Fibroblast of skin of right quadriceps (primary cell): ENCODE measurements at regions not wholly inside any gene's neighbourhood (a gene's known extent, or its start where the extent isn't known, plus 50 kb on each side); places are given as distances from the start of the nearest gene placed in this dataset.
"Not testable (repeated sequence)": the region's sequence is repeated elsewhere in the genome, so short reads cannot be mapped to it uniquely, and the experiment has no call there.

Experiments
- DNase-seq: peaks from one replicate; pipeline ENCODE4 v3.0.0-alpha.2; 2013

DNA sequence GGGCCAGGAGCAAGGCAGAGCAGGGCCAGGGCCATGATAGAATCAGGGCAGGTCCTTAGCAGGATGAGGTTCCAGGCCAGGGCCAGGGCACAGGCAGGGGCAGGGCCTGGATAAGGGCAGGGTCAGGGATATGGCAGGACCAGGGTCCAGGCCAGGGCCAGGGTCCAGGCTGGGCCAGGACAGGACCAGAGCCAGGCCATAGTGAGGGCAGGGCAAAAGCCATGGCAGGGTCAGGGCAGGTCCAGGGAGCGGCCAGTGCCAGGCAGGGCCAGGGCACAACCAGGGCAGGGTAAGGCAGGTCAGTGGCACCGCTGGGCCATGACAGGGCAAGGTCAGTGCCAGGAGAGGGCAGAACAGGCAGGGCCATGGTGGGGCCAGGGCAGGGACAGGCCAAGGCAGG is 152.2 kb downstream of the LIPI start:
- DNase-seq, result no peak

DNA sequence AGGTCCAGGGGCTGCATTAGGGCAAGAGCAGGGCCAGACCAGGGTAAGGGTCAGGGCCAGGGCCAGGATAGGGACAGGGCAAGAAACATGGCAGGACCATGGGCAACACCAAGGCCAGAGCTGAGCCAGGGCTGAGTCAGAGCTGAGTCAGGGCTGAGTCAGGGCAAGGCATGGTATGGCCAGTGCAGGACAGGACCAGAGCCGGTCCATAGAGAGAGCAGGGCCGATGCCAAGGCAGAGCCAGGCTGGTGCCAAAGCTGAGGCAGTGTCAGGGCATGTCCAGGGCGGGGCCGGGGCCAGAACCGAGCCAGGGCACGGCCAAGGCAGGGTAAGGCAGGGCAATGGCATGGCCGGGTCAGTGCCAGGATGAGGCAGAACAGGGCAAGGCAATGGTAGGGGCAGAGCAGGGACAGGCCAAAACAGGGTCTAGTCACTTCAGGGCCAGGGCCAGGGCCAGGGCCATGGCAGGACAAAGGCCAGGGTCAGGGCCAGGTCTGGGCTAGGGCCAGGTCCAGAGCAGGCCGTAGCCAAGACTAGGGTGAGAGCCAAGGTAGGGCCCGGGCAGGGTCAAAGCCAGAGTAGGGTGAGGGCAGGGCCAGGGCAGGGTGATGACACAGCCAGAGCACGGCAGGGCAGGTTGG is 152.8 kb downstream of the LIPI start:
- not testable (repeated sequence) for DNase-seq

DNA sequence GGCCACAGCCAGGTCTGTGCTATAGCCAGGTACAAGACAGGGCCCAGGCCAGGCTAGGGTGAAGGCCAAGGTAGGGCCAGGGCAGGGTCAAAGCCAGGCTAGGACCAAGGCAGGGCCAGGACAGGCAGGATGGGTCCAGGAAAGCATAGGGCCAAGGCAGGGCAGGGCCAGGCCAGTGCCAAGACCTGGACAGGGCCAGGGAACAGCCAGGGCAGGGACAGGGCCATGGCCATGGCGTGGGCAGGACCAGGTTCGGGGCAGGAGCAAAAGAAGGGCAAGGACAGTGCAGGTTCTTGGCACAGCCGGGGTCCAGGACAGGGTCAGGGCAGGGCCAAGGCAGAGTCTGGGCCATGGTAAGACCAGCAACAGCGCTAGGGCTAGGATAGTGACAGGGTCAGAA is 153.4 kb downstream of the LIPI start:
- no peak for DNase-seq

DNA sequence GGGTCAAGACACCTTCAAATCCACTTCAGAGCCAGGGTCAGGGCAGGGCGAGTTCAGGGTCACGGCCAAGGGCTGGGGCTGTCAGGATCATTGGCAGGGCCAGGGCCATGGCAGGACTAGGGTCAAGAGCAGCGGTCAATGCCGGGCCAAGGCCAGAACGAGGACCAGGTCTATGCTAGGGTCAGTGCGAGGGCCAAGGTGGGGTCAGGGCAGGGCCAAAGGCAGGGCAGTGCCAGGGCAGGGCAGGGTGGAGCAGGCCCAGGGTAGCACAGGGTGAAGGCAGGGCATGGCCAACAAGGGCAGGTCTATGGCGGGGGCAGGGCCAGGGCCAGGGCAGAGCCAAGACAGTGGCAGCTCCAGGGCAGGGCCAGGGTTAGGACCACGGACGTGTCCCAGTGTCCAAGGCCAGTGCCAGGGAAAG is 154.0 kb downstream of the LIPI start:
- no peak for DNase-seq

DNA sequence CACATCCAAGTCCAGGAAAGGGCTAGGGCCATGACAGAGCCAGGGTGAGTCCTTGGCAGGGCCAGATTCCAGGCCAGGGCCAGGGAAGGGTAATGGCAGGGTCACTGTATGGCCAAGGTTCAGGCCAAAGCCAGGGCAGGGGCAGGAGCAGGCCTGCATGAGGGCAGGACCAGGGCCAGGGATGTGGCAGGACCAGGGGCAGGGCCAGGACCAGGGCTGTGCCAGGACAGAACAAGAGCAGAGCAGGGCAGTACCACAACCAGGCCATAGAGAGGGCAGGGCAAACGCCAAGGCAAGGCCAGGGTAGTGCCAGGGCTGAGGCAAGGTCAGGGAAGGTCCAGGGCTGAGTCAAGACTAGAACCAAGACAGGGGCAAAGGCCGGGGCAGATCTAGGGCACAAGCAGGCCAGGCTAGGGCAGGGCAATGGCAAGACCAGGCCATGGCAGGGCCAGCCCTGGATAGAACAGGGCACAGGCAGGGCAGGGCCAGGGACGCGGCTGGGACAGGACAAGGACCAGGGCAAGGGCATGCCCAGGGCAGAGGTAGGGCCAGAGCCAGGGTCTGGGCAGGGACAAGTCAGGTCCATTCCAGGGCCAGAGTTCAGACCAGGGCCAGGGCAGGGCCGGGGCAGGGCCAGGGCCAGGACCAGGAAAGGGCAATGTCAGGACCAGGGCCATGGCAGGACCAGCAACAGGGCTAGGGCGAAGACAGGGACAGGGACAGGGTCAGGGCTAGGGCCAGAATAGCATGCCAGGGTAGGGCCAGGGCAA is 154.8 kb downstream of the LIPI start:
- DNase-seq, result not testable (repeated sequence)

DNA sequence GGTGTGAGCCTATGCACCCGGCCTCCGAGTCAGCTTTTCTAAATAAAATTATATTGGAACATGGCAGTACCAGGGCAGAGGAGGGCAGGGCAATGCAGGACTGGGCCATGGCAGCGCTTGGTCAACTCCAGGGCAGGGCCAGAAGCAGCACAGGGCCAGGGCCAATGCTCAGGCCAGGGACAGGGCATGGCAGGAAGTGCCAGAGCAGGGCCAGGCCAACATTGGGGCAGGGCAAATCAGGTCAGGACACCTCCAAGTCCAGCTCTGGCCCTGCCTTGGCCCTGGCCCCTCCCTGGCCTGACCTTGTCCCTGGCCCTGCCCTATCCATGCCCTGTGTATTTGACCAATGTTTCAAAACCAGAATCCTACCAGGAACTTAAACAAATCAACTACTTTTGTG is 156.1 kb downstream of the LIPI start:
- no peak for DNase-seq

- DNase-seq, result no peak
These were observed 160.6 kb downstream of the LIPI start for GRCh38 chr21:14050121-14050520.

- no peak for DNase-seq
These were observed 164.4 kb downstream of the LIPI start for GRCh38 chr21:14046401-14046800.

DNA sequence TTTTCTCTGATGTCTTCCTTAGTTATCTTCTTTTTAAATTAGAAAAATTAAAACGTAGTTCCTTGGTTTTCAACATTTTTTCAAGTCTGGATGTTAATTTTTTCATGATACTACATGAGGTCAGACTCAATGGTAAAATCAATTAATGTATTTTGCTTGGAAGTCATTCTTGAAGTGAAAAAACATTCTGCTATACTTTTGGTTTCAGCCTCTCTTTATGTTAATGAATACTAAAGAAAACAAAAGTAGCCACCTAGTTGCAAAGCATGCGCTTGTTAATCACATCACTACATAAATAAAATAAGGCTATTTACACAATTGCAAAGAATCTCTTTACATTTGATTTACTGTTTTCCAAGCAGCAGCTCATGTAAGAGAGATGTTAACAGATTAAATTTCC is 170.4 kb downstream of the LIPI start:
- no peak for DNase-seq

DNA sequence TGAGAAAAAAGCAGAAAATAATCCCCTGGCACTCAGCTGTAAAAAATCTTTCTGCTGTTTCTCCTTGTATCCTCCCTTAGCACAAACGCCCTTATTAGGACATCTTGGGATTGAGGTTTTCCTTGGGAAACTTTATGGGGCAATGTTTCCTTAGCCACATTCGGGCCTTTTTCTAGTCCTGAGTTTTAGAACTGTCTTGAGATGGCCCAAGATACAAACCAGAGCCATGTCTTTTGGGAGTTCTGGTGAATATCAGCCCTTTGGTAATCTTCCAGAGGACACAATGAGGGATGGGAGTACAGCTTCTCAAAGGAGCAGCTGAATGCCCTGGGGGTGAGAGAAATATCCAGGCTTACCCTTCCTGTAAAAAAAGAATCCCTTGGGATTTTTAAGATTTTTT is 182.1 kb downstream of the LIPI start:
- peak; percentile 41 for DNase-seq

DNA sequence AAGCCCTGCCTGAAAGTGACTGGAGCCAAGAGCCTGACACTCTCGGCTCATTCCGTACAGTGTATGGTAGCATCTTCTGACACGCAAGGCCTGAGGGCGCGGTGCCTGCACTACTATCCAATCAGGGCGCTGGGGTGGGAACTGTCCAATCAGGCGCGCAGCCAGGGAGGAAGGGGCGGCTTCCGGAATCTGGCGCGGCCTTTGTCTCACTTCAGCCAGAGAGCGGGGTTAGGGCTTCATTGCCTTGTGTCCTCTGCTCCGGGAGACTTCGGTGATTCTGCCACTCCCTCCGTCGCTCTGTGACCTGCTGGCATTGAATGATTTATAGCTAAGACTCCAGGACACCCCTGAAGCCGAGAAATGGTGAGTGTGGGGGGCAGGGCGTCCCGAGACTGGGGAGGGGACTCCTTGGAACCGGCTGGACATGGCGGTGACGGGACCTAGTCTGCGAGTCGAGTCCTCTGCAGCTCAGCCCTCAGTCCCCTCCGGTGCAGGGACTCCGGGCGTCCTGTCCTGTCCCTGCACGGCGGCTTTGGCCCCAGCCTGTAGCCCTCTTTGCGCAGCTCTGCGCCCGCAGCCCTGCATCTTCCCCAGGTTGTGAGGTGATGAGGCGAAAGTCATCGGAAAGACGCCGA is 183.4 kb downstream of the LIPI start:
- DNase-seq, result peak; percentile 92

DNA sequence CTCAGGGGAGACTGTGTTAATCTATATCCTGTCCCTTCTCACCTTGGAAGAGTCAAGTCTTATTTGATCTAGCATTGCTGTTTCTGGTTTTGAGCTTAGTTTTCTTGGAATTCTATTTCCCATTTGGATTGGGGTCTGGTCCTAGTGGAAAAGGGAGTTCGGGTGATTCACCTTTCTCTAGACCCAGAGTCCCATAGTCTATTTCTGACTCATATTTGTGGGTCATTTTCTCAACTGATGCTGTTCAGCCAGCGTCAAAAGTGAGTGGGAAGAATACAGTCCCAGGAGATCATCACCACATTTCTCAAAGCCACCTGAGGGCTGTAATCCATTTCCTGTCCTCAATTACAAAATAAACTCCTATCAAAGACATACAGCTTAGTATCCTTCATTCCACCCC is 190.6 kb downstream of the LIPI start:
- DNase-seq, result not testable (repeated sequence)

GRCh38 chr21:14015841-14016240 is 194.9 kb downstream of the LIPI start:
- DNase-seq, result not testable (repeated sequence)

DNA sequence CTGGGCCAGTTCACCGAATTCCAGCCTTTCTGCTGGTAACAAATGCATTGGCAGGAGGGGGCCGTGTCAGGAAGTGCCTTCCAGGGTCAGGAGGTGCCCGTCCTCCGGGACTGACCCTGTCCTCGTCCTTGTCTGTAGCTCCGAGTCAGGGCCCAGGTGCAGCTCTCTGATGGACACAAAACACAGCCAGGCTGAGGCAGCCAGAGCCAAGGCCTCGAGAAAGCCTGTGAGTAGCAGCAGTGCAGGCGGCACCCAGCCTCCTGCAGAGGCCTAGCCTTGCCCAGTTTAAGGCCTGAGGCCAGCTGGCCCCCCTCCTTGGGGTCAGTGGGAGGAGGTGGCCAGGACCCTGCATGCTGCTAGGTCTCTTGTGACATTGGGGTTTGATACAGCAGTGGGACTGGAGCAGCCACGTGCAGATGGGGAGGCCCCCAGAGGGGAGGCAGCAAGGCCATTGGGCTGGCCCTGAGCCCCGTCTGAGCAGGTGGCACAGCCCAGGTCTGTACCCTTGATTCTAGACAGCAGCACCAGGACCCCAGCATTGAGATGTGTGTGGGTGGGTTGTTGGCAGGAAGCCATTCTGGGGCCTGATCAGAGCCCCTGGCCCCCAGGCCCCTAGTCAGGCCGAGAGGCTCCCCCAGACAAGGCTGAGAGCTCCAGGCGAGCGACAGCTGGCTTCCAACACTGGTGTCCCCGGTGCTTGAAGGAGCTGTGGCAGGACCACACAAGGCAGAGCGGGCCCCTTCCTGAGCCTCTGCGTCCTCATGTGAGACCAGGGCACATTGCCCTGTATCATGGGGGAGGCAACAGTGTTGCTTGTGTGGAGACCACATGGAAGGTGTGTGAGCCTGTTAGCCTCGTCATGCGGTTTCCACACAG is 196.9 kb downstream of the LIPI start:
- DNase-seq, result not testable (repeated sequence)

- DNase-seq, result no peak
These were observed 197.6 kb downstream of the LIPI start for GRCh38 chr21:14013056-14013603.

GRCh38 chr21:14012409-14012808 is 198.3 kb downstream of the LIPI start:
- no peak for DNase-seq

- DNase-seq, result not testable (repeated sequence)
These were observed 199.0 kb downstream of the LIPI start for GRCh38 chr21:14011751-14012150.

- not testable (repeated sequence) for DNase-seq
These were observed 199.6 kb downstream of the LIPI start for GRCh38 chr21:14011149-14011548.

DNA sequence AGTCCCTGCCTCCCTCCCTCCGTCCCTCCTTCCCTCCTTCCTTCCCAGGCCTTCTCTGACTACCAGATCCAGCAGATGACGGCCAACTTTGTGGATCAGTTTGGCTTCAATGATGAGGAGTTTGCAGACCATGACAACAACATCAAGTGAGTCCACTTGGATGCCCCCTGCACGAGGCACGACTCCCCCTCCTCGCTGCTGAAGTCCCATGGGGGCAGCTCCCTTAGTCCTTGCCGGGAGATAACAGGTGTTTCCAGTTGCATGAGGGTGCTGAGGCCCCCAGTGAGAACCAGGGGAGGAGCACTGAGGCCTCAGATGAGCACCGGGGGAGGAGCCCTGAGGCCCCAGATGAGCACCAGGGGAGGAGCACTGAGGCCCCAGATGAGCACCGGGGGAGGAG is 200.0 kb downstream of the LIPI start:
- DNase-seq, result no peak

GRCh38 chr21:14009990-14010389 is 200.8 kb downstream of the LIPI start:
- DNase-seq, result not testable (repeated sequence)

GRCh38 chr21:14009238-14009981 is 201.3 kb downstream of the LIPI start:
- DNase-seq, result not testable (repeated sequence)

GRCh38 chr21:14008436-14008835 is 202.3 kb downstream of the LIPI start:
- not testable (repeated sequence) for DNase-seq
